Activated CD4-positive, alpha-beta T cell treated with anti-CD3 and anti-CD28 coated beads, Interleukin-2, Interleukin-6, amounts not matched to agents 100 ng/mL and 50 ng/mL, durations not matched to agents 16 hours and 8 hours (primary cell): ENCODE measurements at regions not wholly inside any gene's neighbourhood (a gene's known extent, or its start where the extent isn't known, plus 50 kb on each side); places are given as distances from the start of the nearest gene placed in this dataset.

Experiments used
- DNase-seq: peaks from one replicate; pipeline ENCODE4 v3.0.0-alpha.2; 2020

DNA sequence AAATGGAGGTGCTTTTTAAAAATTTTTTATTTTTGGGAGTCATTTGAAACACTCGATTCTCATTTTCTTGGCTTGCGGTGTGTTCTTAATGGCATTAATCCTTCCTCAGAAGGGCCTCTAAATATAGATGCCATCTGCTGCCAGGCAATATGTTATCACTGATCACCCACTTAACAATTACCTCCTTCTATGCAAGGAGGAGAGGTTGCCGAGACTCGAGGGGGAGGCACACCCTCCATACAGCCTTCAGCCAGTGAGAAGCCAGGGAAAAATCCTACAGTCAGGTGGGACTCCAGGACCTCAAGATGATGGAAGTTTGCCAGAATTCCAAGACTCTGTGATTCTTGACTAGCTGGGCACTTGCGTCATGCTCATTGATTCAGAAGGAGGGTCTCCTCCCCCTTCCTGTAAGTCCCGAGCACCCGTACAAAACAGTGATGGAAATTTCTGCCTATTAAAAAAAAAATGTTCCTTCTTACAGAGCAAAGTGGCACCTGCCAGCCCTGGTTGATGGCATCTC is 574.5 kb downstream of the TYW1 start:
- no peak for DNase-seq

DNA sequence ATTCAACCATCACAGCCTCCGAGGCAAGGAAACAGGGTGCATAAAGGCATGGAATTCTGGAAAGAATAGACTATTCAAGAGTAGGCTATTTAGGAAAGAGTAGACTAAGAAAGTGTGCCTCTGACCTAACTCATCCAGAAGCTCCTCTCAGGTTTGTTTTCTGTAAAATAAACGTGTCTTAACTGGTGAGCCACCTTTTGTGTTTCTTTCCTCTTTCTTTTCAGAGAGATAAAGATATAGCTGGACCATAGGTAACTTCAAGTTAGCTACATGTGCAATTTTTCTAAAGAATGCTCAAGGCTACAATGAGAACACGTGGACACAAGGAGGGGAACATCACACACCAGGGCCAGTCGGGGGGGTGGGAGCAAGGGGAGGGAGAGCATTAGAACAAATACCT is 577.0 kb downstream of the TYW1 start:
- DNase-seq: no peak

DNA sequence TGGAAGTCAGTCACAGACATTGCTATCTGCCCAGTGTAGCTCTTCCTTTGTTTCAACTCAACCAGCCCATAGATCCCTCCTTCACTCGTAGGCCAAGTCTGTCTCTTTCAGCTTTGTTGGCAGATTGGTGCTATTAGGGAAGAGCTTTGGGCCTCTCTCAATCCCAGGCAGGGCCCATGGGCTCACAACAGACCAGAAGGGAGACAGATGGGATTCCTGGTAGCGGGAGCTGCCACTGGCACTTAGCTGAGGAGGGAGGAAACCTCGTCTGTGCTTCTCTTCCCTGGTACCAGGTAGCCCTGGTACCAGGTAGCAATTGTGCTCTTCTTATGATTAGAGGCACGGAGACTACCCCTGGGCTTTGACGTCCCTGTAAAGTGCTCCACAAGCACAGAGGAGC is 592.0 kb downstream of the TYW1 start:
- no peak for DNase-seq

DNA sequence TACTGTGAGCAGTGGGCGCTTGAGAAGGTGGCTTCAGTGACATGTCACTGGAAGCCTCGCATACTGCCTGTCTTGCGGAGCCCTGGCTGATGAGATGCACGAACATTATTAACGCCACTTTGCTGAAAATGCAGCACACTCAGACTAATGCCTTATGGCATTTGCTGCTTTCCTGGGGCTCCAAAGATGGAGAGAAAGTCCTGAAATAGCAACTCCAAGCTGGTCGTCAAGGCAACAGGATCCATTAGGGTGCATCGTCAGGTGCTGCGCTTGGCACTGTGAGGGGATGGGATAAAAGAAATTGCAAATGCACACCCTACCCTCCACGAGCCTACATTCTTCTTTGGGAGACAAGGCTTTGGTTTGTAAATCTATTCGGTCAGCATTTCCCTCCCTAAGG is 592.5 kb downstream of the TYW1 start:
- DNase-seq: no peak

DNA sequence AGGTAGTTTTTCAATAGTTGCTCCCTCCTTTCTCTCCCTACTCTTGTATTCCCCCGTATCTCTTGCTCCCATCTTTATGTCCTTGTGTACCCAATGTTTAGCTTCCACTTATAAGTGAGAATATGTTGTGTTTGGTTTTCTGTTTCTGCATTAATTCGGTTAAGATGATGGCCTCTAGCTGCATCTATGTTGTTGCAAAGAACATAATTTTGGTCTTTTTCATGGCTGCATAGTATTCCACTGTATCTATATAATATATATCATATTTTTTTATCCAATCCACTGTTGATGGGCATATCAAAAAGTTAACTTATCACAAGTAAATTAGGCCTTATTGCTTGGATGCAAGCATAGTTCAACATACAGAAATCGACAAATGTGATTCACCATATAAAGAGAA is 594.0 kb downstream of the TYW1 start:
- no peak for DNase-seq

DNA sequence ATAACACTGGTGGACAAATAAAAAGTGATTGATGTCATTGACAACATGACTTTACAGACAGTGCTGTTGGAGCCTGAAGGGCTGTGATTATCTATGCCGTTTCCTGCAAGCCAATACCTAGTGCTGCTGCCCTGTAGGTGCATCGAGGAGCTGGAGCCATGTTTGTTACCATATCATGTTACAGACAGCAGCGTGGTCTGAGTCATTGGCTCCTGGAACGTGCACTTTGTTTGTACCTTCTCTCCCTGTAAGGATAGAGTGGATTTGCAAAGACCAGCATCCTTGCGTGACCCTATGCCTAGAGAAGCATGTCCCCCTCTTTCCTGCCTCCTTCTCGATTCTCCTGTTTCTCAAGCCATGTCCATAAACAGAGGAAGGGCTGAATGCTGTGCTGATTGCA is 597.2 kb downstream of the TYW1 start:
- DNase-seq: no peak

DNA sequence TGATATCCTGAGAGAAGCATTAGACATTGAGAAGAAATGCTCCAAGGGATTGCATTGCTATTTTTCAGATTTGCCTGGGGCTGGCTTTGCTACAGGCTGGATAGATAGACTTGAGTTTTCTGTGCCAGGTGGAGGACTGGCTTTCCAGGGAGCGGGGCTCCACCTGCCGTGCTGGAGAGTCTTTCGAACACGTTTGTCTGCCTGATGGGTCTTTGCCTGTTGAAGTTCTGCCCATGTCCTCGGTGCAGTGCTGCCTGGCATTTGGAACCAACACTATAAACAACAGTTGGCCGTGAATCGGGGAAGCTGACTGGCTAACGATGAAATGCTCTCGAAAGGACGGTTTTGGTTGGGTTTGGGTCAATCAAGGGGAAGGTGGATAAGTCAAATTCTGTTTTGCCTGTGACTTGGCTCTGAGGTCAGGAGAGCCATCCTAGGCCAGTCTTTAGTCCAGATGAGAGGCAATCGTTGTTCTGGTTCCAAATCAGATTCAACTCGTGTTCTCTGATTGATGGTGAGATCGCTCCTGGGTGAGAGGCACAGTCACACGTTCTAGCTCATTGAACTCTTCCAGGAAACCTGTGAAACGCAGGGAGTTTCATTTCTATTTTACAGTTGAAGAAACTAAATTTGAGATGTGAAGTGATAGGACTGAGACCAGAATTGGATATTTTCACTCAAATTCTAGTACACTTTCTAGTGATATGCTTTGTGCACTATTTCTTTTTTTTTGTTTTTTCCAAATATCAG is 599.0 kb downstream of the TYW1 start:
- no peak for DNase-seq

DNA sequence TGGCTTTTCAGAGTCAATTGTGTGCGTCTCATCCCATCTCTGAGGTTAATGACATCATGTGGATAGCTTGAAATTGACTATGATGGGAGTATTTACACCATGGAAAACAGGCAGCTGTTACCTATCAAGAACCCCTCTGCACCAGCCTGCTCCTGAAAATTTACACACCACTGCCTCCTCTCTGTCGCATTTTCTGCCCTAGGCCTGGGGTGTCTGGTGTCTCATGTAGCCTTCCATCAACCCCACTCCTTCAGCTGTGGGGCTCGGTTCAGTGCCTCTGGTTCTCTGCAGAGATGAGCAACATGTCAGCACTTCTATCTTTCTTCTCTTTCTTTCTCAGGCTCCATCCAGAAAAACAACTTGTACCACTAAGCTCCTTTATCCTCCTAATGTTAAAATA is 600.5 kb downstream of the TYW1 start:
- no peak for DNase-seq

DNA sequence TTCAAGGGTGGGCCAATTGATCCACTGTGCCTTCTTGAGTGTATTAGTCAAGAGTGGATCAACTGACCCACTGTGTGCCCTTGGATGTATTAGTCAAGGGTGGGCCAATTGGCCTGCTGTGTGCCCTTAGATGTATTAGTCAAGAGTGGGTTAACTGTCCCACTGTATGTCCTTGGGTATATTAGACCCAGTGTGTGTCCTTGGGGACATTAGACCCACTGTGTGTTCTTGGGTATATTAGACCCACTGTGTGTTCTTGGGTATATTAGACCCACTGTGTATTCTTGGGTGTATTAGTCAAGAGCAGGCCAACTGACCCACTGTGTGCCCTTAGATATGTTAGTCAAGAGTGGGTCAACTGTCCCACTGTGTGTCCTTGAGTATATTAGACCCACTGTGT is 601.8 kb downstream of the TYW1 start:
- DNase-seq: no peak

DNA sequence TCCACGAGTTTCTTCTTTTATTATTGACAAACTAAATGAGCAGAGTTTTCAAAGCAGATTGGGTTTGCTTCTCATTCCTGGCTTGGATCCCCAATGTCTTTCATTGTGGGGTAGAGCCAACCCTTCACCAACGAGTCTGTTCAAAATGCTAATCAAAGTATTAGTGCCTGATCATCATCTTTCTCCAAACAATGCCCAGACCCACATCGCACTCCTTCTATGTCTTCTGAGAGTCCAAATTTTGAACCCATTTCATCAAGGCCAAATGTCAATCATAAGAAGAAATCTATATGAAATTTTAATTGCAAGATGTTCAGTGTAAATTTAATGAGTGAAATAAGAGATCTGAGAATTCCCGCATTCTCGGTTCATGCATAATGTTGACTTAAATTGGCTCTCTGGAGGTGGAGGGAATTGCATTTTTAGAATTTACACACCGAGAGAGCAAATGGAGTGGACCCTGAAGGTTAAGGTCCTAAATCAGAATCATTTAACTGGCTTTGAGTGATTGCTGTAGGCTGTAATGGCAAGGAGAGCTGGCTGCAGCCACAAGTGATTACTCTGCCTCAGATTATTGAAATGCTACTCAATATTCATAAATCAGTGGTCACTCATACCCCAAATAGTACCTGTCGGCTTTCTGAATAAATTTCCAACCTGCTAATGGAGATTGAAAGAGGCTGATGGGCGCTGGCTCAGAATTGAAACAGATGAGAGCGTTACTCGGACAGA is 602.9 kb downstream of the TYW1 start:
- no peak for DNase-seq

DNA sequence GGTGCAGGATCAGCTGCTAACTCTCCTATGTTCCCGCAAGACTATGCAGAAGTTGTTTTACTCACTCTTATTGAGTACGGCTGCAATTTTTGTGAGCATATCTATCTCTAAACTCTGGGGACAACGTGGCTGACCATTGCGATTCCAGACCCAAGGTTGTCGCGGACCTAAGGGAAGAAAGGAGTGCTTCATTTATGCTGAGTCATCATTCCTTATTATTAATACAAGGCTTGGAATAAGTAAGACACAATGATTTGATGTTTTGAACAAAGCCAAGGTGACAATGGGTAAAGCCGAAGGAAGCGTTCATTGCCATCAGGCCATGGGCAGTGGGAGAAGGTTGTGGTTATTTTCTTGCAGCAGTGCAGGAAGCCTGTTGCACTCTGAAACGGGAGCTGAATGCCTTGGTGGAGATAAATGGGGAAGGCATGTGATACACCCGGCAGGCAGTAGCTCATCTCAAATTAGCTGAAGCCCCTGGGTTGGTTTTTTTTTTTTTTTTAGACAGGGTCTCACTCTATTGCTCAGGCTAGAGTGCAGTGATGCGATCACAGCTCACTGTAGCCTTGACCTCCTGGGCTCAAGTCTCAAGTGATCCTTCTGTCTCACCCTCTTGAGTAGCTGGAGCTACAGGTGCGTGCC is 605.7 kb downstream of the TYW1 start:
- no peak for DNase-seq

DNA sequence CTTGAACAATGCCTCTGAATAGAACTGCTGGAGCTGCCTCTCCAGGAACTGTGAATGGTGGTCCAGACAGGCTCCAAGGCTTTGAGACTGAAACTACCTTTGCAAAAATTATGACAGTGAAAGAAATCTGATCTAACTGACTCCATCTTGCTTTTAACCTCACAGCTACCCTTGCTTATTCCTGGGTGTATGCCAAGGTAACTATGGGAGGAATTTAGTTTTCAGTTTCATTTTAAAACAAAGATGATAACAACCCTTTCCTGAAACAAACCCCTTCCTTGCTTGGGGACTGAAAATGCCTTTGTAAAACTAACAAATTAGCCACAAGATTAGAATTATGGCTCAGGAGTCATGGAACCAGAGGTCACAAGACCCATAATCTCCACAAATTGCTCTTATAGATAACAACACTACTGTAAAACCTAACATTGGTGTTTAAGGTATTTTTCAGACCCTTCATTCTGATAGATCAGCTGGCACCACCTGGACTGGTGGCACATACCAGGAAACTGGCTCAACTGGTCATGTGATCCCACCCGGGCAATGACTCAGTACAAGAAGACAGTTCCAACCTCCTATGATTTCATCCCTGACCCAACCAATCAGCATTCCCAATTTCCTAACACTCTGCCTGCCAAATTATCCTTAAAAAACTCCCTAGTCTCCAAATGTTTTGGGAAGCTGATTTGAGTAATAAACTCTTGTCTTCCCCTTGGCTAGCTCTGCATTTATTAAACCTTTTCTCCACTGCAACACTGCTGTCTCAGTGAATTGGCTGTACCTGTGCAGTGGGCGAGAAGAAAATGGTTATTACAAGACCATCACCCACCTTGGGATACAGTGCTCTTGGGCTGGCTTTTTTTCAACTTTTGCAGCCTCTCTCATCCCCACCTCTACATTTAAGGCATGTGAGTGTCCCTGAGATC is 608.1 kb downstream of the TYW1 start:
- DNase-seq: no peak

DNA sequence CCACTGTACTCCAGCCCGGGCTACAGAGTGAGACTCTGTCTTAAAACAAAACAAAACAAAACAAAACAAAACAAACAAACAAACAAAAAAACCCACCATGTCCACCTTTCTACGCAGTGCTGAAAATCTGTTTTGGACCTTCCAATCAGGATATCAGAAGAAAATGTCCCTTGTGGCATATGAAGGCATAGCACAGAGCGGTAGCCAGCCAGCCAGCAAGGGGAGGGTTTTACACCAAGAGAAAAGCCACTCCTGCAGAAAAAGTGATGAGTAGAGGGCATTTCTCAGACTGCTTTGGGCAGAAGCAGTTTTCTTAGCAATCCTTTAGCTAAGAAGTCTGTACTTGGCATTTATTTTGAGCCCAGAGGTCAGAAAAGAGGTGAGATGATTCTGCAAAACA is 612.2 kb downstream of the TYW1 start:
- no peak for DNase-seq

DNA sequence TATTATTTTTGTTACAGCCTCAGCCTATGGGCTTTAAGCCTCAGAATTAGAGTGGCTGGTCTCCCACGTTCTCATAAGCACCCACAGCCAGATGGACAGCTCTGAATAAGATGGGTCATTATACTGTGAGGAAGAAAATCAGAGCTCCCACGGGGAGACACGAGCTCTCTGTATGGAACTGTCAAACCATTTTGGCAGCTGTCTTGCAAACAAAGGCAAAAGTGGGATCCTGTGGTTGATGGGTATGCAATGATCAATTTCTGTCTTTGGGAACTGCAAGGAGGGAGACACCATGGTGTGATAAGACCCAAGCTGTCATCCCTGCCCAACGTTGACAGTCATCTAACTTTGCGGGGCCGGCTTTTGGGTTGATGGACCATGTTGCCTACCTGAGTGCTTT is 614.3 kb downstream of the TYW1 start:
- no peak for DNase-seq

DNA sequence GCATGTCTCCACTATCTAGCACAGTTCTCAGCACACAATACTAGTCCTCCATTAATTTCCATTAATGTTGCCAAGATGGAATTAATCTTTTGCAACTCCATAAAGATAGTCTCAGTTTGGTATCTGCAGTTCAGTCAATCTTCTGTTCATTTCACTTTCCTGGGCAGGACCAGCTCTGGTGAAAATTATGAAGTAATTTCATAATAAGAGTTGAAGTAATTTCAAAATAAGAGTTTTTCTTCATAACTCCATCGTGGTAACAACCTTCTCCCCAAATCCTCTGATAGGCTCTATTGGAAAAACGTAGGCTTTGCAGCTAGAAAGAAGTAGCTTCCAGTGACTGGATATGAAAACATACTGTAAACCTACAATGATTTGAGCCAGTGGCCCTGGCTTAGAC is 618.2 kb downstream of the TYW1 start:
- no peak for DNase-seq

DNA sequence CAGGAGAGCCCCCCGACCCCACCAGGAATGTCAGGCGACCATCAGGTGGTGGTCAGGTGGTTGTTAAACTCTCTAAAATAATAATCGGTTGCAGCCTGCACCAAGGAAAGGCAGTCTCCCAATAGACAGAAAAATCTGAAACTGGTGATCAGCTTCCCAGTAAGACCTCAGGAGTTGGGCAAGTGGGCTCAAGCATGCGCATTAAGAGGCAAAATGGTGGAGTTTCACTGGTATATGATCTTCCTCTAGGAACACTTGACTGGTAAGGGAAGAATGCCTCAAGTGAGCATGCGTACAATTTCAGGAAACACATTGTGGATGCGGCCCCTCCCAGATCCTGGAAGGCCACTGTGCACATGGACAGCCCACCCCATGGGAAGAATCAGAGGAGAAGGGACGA is 619.9 kb downstream of the TYW1 start:
- no peak for DNase-seq

DNA sequence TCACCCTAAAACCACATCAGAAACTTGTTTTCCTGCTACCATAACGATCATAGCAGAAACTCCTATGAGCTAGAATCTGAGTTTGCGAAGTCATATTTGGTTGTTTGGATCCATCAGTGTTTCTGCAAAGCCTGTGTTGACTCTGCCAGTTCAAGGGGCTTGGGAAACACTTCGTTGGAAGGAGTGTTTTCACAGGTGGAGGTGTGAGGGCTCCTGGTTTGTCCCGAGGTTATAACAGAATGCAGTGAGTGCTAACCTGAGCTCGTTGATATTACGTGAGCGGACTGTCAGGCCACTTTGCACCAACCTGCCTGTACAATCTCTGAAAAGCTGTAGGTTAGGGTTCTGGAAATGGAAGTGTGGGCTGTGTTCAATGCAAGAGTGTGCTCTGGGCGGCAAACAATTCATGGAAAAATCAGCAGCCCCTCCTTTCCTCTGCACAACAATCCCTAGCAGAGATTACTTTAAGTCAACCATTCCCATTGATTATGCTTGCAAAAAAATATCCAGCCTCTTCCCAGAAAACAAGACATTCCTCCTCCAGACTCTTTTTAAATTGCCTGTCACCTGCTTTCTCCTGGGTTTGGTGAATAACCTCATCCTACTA is 622.0 kb downstream of the TYW1 start:
- DNase-seq: no peak

DNA sequence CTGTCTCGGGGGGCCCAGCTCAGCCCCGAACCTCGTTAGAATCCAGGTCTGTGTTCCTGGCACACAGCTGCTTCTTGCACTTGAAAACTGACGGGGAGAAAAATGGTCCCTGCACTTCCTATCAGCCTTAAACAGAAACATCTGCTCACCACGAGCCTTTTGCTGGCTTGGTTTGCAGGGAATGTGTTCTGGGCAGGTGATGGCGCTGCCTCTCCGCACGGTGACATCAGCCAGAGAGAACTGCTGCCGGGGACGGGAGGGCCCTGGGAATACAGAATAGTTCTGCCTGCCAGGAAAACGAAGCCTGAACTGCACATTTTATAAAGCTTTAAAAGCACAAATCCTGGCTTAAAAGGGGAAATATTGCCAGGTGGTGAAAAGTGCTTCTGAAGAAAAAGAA is 622.5 kb downstream of the TYW1 start:
- DNase-seq: no peak

DNA sequence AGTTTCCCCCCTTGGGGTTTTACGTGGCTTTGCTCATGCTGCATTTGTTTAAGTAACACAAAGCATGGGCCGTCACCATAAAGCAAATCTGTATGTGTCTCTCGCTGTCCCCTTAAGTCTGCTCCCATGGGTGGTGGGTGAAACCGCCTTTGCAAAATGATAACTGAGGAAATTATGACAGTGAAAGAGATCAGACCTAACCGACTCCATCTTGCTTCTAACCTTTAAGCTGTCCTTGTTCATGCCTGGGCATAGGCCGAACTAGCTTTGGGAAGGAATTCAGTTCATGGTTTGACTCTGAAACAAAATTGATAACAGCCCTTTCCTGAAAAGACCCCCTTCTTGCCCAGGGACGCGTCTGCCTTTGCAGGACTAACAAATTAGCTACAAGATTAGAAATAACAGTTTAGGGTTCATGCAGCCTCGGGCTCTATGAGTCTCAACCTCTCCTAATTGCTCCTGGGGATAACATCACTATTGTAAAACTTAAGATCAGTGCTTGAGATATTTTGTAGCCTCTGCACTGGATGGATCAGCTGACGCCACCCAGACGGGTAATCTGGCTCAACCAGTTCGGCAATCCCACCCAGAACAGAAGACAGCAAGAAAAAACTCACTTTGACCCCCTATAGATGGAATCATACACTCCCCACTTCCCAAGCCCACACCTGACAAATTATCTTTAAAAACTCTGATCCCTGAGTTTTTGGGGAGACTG is 623.7 kb downstream of the TYW1 start:
- no peak for DNase-seq

DNA sequence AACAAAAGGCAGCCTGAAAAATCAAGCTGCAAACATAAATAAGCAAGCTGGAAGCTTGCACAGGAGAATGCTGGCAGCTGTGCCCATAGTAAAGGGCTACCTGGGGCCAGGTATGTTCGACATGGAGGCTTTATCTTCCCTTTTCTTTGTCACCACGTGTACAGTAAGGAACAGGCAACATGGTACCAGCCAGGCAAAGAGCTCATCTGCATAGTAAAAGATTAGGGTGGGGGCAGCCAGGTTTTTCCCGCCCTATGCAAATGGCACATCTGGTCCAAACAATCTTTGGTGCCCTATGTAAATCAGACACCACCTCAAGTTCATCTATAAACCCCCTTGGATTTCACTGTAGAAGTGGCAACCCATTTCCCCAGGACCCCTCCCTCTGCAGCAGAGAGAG is 625.1 kb downstream of the TYW1 start:
- DNase-seq: no peak

DNA sequence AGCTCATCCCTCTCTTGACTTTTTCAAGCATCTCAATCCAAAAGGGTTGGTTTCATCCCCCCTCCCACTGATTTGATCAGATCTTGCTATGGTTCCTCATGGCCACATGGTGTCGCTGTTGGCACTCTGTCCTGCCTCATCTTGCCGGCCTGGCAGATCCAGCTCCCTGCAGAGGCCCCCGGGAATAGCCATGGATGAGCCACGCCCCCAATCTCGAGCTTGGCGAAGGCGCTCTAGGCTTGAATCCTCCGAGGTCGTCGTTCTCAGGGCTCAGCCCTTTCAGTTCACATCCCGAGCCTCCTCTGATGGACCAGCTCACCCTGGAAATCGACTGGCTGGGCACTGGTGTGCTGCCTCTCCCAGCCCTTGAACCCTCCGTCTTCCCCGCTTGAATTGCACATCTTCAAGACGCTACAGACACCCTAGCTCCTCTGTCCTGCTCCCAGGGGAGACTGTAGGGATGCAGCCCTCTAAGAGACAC is 628.7 kb downstream of the TYW1 start:
- peak; percentile 36 for DNase-seq

DNA sequence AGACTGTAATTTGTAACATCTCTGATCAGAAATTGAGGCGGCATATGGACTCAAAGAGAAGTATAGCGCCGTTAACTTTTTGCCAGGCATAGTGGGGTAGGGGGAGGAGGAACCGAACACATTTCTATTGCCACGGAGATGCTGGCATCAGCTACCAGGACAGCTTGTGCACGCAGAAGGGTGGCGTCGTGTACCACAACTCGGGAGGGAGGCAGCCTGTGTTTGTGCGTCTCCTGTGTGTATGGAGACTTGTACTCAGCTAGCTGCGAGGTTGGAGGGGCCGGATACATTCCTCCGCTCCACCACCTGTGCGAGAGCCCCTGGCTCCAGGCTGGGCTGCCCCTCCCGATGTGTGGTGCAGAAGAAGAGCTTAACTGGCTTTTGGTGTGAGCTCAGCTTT is 634.8 kb downstream of the TYW1 start:
- no peak for DNase-seq
